ENCODE measurements at regions not wholly inside any gene's neighbourhood (a gene's known extent, or its start where the extent isn't known, plus 50 kb on each side); places are given as distances from the start of the nearest gene placed in this dataset.
A peak's percentile ranks its signal among the peaks of the same experiment; 100 is the strongest.

DNA sequence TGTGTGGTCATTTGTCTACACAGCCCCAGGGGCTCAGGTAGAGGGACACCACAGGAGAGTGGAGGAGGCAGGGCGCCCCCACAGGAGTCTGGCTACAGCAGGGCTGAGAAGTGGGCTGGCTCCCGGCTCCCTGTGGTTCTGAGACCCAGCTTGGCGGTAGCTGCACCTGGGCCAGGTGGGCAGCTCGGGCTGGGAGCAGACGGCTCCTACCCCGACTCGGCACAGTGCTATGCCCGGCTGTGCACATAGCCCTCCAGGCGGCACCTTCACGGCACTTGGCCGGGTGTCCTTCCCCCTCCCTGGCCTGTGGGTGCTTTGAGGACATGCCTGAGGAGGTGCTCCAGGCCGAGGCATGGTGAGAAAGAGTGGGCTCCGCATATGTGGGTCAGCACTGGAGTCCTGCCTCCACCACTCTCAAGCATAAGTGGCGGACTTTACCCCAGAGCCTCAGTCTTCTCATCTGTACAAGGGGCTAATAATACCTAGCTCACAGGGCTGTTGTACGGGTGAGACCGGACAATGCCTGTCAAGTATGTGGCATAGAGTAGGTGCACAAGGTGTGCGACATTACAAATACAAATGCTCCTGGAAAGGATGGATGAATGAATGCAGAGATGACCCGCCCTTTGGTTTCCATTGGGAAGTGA, 50.1 kb upstream of the JPH3 start:
- DNase-seq (no peak), ATAC-seq (no peak)

DNA sequence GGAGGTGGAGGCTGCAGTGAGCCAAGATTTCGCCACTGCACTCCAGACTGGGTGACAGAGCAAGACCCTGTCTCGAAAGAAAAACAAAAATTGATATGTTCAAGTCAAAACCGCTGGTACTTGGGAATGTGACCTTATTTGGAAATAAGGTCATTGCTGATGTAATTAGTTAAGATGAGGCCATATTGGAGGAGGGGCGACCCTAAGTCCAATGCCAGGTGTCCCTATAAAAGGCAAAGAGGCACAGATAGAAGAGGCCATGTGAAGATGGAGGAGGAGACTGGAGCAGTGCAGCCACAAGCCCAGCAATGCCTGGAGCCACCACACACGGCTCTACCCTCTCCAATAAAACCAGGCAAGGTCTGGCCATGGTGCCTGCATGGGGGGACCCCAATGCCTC, 50.8 kb upstream of the JPH3 start:
- no peak for DNase-seq
- no peak for ATAC-seq

DNA sequence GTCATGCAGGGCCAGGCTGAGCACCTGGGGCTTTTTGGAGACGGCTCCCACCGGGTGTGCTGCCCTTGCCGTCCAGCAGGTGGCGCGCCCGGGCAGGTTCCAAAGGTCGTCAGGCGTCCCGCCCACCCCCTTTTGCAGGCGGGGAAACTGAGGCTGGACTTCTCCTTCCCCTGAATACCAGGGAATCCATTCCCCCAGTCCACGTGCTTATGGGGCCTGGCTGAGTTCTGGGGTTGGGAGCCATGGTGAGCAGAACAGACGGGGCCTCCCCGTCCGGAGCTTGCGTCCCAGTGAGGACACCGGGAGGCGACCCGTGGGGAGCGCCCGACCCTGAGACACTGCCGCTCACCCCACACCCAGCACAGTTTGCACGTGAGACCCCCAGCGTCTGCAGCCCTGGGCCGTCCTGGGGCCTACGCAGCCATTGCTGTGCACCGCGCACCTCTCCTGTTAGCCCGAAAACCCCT, 51.8 kb upstream of the JPH3 start:
- peak; percentile 74 for DNase-seq

DNA sequence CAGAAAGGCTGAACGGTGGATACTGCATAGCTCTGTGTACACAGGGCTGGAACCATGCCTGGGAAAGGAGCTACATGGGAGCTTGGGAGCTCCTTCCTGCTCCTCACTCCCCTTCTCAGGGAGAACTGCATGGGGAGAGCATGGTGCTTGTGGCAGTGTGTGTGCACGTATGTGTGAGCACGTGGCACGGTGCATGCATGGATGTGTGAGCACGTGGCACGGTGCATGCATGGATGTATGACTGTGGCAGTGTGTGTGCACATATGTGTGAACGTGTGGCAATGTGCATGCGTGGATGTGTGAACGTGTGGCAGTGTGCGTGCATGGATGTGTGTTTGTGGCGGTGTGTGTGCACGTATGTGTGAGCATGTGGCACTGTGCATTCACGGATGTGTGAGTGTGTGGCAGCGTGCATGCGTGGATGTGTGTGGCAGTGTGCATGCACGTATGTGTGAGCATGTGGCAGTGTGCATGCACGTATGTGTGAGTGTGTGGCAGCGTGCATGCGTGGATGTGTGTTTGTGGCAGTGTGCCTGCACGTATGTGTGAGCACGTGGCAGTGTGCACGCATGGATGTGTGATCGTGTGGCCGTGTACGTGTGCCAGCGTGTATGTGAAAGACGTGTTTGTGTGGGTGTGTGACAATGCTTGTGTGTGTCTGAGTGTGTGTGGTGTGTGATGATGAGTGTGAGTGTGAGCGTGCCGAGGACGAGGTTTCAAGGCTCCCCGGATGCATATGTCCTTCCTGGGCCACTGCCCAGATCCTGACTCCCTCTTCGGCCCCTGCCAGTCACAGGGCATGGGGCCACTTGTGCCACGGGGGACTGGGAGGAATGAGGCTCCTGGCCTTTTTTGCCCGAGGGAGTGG, 52.4 kb upstream of the JPH3 start:
- ATAC-seq: no peak
- DNase-seq: no peak

More for the DNA sequence above, 51.8 kb upstream of the JPH3 start:
- ATAC-seq: peak; percentile 46

DNA sequence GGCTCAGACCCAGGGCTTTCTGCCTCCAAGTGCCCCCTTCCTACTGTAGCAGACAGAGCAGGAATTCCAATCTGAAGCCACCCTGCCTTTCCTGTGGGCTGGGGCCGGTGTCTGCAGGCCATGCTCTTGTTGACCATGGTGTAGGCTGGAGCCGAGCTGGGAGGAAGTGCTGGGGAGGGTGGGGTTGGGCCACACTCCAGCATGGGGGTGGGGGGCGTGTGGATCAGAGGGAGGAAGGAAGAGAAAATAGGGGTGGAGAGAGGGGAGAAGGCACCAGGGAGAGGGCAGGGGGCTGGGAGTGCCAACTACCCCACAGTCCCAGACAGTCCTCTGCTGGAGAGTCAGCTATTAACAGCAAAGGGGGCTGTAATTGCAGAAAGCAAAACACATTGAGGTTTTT, 54.3 kb upstream of the JPH3 start:
- ATAC-seq (no peak), DNase-seq (no peak)

DNA sequence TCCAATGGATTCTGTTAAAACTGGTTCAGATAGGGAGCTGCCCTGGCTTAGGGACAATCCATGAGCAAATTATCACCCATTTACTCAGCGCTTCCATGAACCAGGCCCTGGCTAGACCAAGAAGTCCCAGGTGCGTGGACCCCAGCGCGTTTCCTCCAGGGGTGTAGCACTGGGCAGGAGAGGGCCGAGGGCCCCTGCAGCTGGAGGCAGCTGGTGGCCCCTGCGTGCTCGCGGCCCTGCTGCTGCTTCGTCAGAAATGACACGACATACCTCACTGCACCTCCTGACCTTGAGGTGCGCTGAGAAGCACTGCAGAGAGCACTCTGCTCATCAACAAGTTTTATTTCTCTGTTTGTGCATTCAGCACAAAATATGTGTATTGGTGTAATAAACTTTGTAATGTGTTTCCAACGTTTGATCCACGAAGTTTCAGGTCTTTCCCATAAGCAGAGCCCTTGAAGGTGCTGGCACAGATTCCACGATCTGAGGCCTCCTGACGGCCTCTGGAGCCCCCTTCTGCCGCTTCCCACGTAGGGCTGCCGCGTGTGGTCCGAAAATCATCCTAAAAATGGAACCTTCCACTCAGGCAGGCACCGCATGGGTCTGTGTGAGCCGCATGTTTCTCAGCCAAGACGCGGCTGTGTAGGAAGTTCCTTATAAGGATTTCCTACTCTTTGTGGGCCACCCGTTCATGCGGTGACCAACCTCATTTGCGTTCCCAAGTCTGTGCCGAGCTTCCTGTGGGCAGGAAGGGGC, 50.8 kb upstream of the ZCCHC14 start:
- ATAC-seq (peak; percentile 45), DNase-seq (peak; percentile 32)

DNA sequence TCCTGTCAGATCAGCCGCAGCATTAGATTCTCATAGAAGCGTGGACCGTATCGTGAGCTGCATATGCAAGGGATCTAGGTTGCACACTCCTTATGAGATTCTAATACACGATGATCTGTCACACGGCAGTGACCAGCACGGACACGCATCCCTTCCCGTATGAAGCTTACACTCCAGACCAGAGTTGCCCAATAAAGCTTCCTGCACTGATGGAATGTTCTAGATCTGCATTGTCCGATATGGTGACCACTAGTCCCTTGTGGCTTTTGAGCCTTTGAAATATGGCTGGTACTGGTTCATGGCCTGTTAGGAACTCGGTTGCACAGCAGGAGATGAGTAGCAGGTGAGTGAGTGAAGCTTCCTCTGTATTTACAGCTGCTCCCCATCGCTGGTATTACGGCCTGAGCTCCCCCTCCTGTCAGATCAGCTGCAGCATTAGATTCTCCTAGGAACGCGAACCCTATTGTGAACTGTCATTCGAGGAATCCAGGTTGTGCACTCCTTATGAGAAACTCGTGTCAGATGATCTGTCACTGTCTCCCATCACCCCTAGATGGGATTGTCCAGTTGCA, 49.8 kb upstream of the ZCCHC14 start:
- no peak for DNase-seq
- no peak for ATAC-seq

Data from stimulated activated naive CD8-positive, alpha-beta T cell treated with anti-CD3 and anti-CD28 coated beads, Interleukin-15, Interleukin-2, amounts not matched to agents 100 U/mL and 50 U/mL, for 24 hours (primary cell).